Fibroblast of skin of right biceps (primary cell): ENCODE measurements at regions not wholly inside any gene's neighbourhood (a gene's known extent, or its start where the extent isn't known, plus 50 kb on each side); places are given as distances from the start of the nearest gene placed in this dataset.

ENCODE experiments used
- DNase-seq: peaks from one replicate; pipeline ENCODE4 v3.0.0-alpha.2; 2013

DNA sequence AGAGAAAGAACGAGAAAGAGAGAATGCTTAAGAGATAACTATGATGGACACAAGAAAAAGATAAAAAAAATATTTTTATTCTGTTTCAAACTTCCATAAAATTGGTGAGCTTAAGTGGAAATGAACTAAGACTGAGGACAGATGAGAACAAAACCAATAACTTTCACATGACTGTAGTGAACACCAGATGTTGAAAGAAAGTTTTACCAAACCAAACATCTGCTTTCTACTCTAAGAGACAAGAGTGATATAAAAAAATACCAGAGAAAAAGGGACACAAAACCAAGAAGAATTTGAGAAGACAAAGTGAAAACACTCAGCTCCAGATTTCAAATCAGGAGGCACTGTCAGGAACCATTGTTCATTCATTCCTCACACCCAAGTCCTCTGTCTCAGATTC, 147.9 kb downstream of the IMPG2 start:
- DNase-seq, result no peak

- no peak for DNase-seq
These were observed 148.6 kb downstream of the IMPG2 start for GRCh38 chr3:101171681-101172191.

DNA sequence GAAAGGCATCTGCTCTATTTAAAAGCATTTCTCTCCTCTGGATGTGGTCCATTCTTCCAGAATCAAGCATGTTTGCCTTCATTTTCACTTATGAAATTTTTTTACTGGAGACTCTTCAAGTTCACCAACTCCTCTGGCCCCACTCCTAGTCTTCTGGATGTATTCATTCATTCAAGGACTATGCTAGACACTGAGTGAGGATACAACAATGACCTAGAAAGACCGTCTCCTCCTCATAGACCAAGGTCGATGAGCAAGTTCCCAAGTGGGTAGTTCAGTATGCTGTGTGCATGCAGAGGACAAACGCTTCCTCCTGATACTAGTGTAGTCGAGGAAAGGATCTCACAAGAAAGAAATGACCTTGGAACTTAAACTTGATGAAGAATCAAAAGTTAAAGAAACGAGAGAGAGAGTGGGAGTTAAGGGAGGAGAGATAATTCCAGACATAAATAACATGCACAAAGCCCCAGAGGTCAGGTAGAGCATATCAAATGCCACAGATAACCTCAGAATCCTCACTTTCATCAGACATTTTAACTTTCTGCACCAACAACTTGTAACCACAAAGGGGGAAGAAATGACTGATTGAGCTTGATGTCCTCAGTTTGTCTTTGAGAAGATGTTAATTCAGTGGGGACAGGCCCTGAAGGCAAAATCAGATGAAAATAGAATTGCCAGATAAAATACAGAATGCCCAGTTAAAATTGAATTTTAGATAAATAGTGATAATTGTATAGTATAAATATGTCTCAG, 149.4 kb downstream of the IMPG2 start:
- DNase-seq, result no peak

GRCh38 chr3:101170062-101170771, 150.2 kb downstream of the IMPG2 start:
- DNase-seq, result no peak

- DNase-seq, result no peak
These were observed 150.9 kb downstream of the IMPG2 start for GRCh38 chr3:101169516-101169915.

- DNase-seq, result no peak
These were observed 153.0 kb downstream of the IMPG2 start for GRCh38 chr3:101167376-101167775.

- DNase-seq, result no peak
These were observed 154.2 kb downstream of the IMPG2 start for GRCh38 chr3:101166150-101166549.

- DNase-seq, result no peak
These were observed 156.8 kb downstream of the IMPG2 start for GRCh38 chr3:101163554-101163953.

DNA sequence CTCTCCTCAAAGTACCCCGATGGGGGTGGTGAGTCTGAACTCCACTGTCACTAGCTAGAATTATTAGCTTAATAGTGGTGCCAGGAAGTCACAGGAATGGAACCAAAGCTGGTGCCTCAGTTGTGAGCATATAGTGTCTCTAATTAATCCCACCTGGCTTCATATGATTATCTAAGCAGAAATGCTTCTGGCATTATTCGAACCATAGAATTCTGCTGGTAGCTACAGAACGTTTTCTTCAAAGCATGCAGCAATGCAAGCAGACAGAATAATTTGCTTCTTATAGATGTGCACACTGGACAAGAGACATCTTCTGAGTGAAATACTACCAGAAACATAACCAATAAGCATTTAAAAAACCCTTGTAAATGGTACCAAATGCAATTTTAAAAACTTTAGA, 160.9 kb downstream of the IMPG2 start:
- peak; percentile 15 for DNase-seq

DNA sequence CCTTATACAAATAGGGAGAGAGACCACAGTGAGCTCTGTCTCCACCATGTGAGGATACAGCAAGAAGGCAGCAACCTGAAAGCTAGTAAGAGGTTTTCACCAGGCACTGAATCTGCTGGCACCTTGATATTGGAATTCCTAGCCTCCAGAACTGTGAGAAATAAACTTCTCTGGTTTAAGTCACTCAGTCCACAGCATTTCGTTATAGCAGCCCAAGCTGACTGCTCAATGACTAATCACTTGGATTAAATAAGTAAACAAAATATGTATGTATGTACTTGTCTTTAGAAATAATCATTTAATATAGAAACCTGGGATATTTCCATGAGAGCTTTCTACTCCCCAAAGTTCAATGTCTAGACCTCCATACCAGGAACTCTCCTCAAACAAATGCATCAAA, 162.0 kb downstream of the IMPG2 start:
- DNase-seq, result no peak

- DNase-seq, result no peak
These were observed 163.5 kb downstream of the IMPG2 start for GRCh38 chr3:101156787-101157345.

- no peak for DNase-seq
These were observed 162.6 kb upstream of the ABI3BP start for GRCh38 chr3:101155825-101156224.

DNA sequence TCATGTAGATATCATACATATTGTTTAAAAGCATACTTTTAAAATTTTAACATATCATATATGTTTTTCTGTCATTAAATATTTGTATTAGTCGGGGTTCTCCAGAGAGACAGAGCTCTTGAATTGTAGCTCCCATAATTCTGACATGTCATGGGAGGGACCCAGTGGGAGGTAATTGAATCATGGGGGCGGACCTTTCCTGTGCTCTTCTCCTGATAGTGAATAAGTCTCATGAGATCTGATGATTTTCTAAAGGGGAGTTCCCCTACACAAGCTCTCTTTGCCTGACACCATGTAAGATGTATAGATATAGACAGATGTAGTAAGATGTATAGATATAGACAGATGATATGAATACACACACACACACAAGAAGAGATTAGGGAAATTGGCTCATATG, 161.2 kb upstream of the ABI3BP start:
- DNase-seq, result no peak

DNA sequence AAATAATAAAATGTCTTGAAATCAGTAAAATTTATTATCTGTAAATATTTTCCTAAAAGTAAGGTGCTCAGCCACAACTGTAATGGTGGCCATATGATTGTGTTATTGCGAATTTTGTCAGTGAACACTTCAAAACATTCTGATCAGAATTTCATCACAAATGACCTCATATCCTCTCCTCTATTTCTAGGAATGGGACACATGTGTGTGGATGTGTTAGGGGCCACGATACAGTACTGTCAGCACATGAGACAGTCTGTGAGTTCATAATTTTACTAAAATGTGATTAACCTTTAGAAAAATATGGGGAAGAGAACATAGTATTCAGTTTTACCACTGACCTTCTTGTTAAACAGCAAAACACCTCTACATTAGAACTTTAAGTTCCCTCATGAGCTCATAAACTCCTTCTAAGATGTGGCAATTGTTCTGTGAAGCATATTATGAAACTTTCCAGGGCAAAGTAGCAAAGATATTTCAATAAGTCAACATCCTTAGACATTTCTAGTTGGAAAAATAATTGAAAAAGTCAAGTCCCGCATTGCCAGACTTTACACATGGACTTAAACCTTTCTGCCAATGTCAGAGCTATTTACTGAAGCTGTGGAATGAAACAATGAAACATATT, 158.2 kb upstream of the ABI3BP start:
- DNase-seq, result no peak

DNA sequence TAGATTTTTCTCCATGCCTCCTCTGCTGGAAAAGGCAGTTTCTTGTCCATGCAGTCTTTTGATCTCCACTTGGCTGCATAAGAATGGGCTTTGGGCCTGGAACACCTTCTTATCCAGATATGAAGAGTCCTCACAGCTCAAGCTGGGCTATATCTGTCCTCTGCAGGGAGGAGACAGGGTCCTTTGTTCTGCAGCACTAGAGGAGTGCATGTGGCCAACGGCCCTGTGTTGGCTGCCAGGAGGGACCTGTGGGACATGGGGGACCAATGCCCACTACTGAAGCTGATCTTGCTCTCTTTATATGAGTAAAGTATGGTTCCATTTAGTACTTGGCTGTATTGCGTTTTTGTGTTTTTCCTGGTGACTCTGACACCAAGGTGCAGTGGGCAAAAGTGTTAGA, 157.3 kb upstream of the ABI3BP start:
- DNase-seq, result no peak

DNA sequence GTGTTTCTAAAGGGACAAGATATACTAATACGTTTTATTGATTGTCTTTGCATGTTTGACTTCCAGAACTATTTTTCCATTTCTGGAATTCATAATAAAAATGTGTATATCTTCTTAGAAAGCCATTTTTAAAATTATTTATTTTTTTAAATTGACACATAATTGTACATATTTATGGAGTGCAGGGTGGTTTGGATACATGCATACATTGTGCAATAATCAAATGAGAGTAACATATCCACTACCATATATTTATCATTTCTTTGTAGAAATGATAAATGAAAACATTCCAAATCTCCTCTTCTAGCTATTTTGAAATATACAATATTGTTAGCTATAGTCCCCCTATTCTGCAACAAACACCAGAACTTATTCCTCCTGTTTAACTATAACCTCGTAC, 156.5 kb upstream of the ABI3BP start:
- no peak for DNase-seq

GRCh38 chr3:101149251-101149650, 156.0 kb upstream of the ABI3BP start:
- no peak for DNase-seq

DNA sequence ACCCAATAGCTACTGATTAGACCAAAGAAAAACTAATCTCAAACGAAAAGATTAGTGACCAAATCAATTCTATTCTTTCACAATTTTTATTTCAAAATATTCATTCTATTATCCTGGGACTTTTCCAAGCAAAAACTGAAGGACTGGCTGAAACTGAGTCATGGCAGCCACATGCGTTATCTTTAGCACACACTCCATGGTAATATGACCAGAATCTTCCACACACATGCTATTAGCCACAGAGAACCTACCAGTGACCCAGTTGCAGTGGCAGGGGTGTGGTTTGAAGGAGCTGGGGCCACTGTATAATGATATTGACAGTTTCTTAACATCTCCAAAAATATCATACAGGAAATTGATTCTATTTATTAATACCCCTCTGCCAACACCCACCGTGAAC, 154.8 kb upstream of the ABI3BP start:
- no peak for DNase-seq

GRCh38 chr3:101146946-101147345, 153.7 kb upstream of the ABI3BP start:
- no peak for DNase-seq

GRCh38 chr3:101144105-101144504, 150.9 kb upstream of the ABI3BP start:
- no peak for DNase-seq

GRCh38 chr3:101143012-101143411, 149.8 kb upstream of the ABI3BP start:
- no peak for DNase-seq

DNA sequence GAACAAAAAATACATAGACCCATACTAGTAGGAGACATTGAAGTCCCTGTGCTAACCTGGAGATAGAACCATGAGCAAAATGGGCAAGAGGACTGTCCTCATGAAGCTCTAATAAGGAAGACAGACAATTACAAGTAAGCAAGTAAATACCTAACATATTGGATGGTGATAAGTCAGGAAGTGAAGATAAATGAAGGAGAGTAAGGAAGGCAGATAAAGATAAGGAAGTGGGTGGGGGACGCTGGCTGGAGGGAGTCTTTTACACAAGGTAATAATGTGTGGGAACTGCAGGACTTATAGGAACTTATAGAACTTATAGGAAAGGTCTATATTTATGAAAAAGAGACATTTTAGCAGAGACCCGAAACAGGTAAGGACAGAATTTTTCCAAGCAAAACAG, 148.9 kb upstream of the ABI3BP start:
- no peak for DNase-seq

DNA sequence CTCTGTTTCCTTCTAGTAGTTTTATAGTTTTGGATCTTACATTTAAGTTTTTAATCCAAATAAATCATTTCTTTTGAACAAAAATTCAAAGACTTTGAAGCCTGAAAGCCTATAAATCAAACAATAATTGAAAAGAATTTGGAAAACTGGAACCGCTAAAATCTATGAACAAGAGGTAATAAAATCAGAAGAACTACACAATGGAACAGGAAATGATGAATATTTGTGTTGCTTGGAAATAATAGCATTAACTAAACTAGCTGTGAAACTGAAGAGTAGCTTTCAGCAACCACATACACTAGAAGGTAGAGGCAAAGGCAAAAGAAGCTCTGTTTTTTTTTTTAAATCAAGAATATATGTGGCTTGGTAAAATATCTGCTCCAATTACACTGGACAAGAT, 147.9 kb upstream of the ABI3BP start:
- DNase-seq, result no peak

DNA sequence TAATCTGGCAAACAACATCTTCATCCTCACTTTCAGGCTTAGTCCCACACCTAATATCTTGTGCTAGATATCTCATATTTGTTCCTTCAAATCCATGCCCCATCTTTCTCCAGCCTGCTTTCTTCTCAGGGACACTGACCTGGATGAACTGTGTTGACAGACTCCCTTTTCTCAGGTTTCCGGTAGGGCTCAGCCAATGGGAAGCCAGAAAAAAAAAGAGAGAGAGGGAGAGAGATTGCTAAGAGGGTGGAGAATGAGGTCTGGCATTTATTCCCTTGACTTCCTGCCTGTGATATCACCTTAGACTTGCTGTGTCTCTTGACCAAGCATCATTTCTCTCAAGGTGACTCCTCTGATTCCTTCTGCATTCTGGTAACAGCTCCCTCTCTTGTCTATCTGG, 145.6 kb upstream of the ABI3BP start:
- DNase-seq, result no peak
